Lung (tissue), 11 donors: ENCODE measurements at regions not wholly inside any gene's neighbourhood (a gene's known extent, or its start where the extent isn't known, plus 50 kb on each side); places are given as distances from the start of the nearest gene placed in this dataset.

Experiments used
- ATAC-seq: fragments of 200-7000 bp; cut with Tn5 transposase; one replicate; pipeline ENCODE4 v1.9.1; 2020; ENCODE audit warnings: moderate number of reproducible peaks; ENCODE audit not compliant: insufficient read depth, low FRiP score
- DNase-seq, 3 donors: peaks; one replicate each; pipeline ENCODE4 v3.0.0-alpha.2; 2013 to 2017
- H3K27ac ChIP-seq, 2 donors: one replicate each; pipeline ENCODE4 v1.5.1; 2013; ENCODE audit warnings: mild to moderate bottlenecking in 2 of 2, moderate library complexity in 2 of 2, control low read depth in 1 of 2, inconsistent platforms in 1 of 2, low read depth in 1 of 2, low read length in 1 of 2
- H3K27me3 ChIP-seq, 3 donors: one replicate each; pipeline ENCODE4 v1.5.1; 2013; ENCODE audit warnings: low read length in 2 of 3; ENCODE audit not compliant: control insufficient read depth in 3 of 3, insufficient read depth in 3 of 3
- H3K36me3 ChIP-seq, 4 donors: one replicate each; pipeline ENCODE4 v1.5.1; 2013; ENCODE audit warnings: low read length in 4 of 4, mild to moderate bottlenecking in 1 of 4, moderate library complexity in 1 of 4; ENCODE audit not compliant: control insufficient read depth in 4 of 4, insufficient read depth in 4 of 4
- H3K4me1 ChIP-seq, 5 donors: one replicate each; pipeline ENCODE4 v1.5.1; 2013; ENCODE audit warnings: low read length in 5 of 5, mild to moderate bottlenecking in 2 of 5, moderate library complexity in 1 of 5; ENCODE audit not compliant: control insufficient read depth in 5 of 5, insufficient read depth in 5 of 5
- H3K4me3 ChIP-seq: one replicate; pipeline ENCODE4 v1.5.1; 2013; ENCODE audit warnings: mild to moderate bottlenecking, control low read depth, moderate library complexity
- H3K9ac ChIP-seq, 2 donors: one replicate each; pipeline ENCODE4 v1.5.1; 2013; ENCODE audit warnings: low read length in 2 of 2, control low read depth in 1 of 2; ENCODE audit not compliant: insufficient read depth in 1 of 2
- H3K9me3 ChIP-seq, 4 donors: one replicate each; pipeline ENCODE4 v1.5.1; 2013; ENCODE audit warnings: low read length in 3 of 4, mild to moderate bottlenecking in 1 of 4, moderate library complexity in 1 of 4; ENCODE audit not compliant: control insufficient read depth in 4 of 4, insufficient read depth in 3 of 4
- WGBS, 2 donors: extraction: QIAGEN DNeasy Blood & Tissue Kit; methylation state at CpG; one replicate each; pipeline ENCODE4 v1.1.7; 2013; 5-methylcytosine and 5-hydroxymethylcytosine counted together
- TF ChIP-seq, protein P1 (sequence below): IDR thresholded peaks from 2 replicates; pipeline ENCODE4 v1.5.1; 2012; ENCODE audit warnings: mild to moderate bottlenecking; ENCODE audit errors: control extremely low read depth, extremely low read depth
- donor health status: control.
- donor health status: control.
- donor health status: Bipolar disorder and iron deficiency.
- donor health status: healthy.
- donor health status: DM: yes; HTN: yes; CAD: no.

DNA sequence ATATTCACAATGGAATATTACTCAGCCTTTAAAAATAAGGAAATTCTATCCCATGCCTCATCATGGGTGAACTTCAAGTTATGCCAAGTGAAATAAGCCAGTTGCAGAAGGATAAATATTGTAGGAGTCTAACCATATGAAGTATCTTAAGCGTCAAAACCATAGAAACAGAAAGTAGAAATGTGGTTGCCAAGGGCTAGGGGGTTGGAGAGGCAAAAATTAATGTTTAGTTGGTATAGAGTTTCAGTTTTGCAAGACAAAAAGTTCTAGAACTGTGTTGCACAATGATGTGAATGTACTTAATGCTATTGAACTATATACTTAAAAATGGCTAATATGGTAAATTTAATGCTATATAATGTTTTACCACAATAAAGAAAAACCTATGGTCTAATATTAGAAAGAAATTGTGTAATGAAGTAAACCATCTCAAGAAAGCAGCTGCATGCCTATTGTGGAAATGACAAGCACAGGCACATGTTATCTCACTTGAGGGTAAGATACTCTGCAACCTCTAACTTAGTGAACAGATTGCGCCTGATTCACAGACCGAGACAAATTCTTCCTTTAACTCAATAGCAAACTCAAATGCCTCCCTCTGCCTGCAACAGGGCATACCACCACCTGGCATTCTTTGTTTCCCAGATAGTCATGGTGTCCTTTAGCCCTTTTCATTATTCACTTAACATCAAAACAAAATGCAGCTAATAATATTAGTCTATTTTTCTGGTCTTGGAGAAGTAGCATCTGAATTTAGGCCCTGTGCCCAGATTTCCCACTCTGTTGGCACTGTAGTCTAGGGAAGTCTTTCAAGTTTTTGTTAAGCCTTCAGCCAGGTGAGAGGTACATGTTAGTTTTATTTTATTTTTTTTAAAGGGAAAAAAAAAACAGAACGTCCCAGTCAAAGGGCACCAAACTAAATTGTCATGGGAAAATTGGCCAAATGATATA is 80.2 kb upstream of the ACP3 start:
- DNase-seq = no peak
- no peak overlapping the region for H3K9ac ChIP-seq
- H3K9me3 ChIP-seq = peaks cover 0 to 3% (median under 1%) of the 10 kb centered on the region in 4 donors

DNA sequence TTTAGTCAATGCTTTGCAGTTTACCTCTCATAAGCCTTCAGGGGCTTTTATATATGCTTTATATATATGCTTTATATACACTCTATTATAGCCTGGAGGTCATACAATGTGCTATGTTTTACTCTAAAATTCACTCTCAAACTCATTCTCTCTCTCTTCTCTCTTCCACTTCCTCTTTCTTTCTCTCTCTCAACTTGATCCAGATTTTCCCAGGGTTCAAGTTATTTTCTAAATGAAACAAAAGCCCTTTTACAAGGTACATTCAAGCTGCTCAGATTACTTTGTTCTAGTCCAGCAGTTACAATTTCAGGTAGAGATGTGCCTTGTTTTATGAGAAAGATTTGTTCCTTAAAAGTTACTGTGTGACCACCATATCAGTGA is 79.6 kb upstream of the ACP3 start:
- Histone ChIP-seq H3K9ac (no peak overlapping the region), H3K4me1 (no peaks in the 10 kb centered on the region), H3K9me3 (peaks cover 0 to 3% (median under 1%) of the 10 kb centered on the region in 4 donors), H3K36me3 (no peaks in the 10 kb centered on the region), H3K27ac (no peak overlapping the region), H3K27me3 (no peaks in the 10 kb centered on the region), H3K4me3 (no peak overlapping the region)
- DNase-seq (no peak), ATAC-seq (no peak)
- TF ChIP-seq, protein P1, sequence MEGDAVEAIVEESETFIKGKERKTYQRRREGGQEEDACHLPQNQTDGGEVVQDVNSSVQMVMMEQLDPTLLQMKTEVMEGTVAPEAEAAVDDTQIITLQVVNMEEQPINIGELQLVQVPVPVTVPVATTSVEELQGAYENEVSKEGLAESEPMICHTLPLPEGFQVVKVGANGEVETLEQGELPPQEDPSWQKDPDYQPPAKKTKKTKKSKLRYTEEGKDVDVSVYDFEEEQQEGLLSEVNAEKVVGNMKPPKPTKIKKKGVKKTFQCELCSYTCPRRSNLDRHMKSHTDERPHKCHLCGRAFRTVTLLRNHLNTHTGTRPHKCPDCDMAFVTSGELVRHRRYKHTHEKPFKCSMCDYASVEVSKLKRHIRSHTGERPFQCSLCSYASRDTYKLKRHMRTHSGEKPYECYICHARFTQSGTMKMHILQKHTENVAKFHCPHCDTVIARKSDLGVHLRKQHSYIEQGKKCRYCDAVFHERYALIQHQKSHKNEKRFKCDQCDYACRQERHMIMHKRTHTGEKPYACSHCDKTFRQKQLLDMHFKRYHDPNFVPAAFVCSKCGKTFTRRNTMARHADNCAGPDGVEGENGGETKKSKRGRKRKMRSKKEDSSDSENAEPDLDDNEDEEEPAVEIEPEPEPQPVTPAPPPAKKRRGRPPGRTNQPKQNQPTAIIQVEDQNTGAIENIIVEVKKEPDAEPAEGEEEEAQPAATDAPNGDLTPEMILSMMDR = no peak

More for the DNA sequence above, 80.2 kb upstream of the ACP3 start:
- ATAC-seq = no peak
- TF ChIP-seq, protein P1 = no peak
- Histone ChIP-seq H3K27me3 (no peaks in the 10 kb centered on the region), H3K27ac (no peak overlapping the region), H3K36me3 (no peaks in the 10 kb centered on the region), H3K4me3 (no peak overlapping the region), H3K4me1 (no peaks in the 10 kb centered on the region)
- WGBS, 2 donors = 74 to 80% methylated on average over 4 of the region's 4 CpGs

DNA sequence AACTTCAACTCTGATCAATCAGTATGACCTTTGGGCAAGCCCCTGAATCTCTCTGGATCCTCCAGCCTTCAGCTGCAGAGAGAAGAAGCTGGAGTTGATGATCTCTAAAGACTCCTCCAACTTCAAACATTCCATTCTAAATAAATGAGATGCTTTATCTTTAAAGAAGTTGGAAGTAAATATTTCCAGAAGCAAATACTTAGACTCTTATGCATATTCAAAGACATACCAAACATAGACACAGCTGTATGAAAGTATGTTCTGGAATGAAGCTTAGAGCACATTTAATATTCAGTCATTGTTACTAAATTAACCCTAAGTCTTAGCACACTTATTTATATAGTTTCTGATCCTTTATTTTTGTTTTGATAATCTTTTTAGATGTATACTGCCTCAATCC is 77.6 kb upstream of the ACP3 start:
- no peak overlapping the region for H3K9ac ChIP-seq

More for the DNA sequence above, 77.6 kb upstream of the ACP3 start:
- Histone ChIP-seq H3K4me3 (no peak overlapping the region), H3K27me3 (no peaks in the 10 kb centered on the region), H3K9me3 (peaks cover 0 to 3% (median under 1%) of the 10 kb centered on the region in 4 donors), H3K27ac (no peak overlapping the region), H3K4me1 (no peaks in the 10 kb centered on the region), H3K36me3 (no peaks in the 10 kb centered on the region)
- ATAC-seq (no peak), DNase-seq (no peak)
- TF ChIP-seq, protein P1 = no peak
